Right lobe of liver (tissue), 6 donors: ENCODE measurements at regions not wholly inside any gene's neighbourhood (a gene's known extent, or its start where the extent isn't known, plus 50 kb on each side); places are given as distances from the start of the nearest gene placed in this dataset.

ENCODE experiments used
- ATAC-seq, 4 donors: fragments of 200-7000 bp; cut with Tn5 transposase; one replicate each; pipeline ENCODE4 v1.9.1; 2020; ENCODE audit warnings: mild to moderate bottlenecking in 4 of 4, moderate library complexity in 4 of 4
- DNase-seq, 3 donors: peaks; one replicate each; pipeline ENCODE4 v3.0.0-alpha.2; 2020
- H3K27ac ChIP-seq, 3 donors: fragments of 200-600 bp; one replicate each; pipeline ENCODE4 v1.8.0; 2022
- H3K27me3 ChIP-seq, 2 donors: fragments of 200-600 bp; one replicate each; pipeline ENCODE4 v1.8.0; 2022
- H3K36me3 ChIP-seq, 4 donors: fragments of 200-600 bp; sonication (generic) in 1 of 4; one replicate each; pipeline versions ENCODE4 v1.5.1 to v1.8.0; 2017 to 2022; ENCODE audit warnings: control low read depth in 1 of 4
- H3K4me1 ChIP-seq, 4 donors: fragments of 200-600 bp; sonication (generic) in 1 of 4; one replicate each; pipeline versions ENCODE4 v1.5.1 to v1.8.0; 2017 to 2022; ENCODE audit warnings: control low read depth in 1 of 4
- H3K4me3 ChIP-seq, 3 donors: fragments of 200-600 bp; one replicate each; pipeline ENCODE4 v1.8.0; 2022
- H3K9me3 ChIP-seq, 4 donors: fragments of 200-600 bp; sonication (generic) in 1 of 4; one replicate each; pipeline versions ENCODE4 v1.5.1 to v1.8.0; 2017 to 2022; ENCODE audit warnings: control low read depth in 1 of 4
- POLR2A ChIP-seq: fragments of 450-650 bp; IDR thresholded peaks from one replicate; pipeline ENCODE4 v1.6.1; 2017; ENCODE audit warnings: antibody characterized with exemption, mild to moderate bottlenecking
- whole genome bisulfite sequencing: methylation state at CpG from one replicate; pipeline ENCODE4 v1.1.6; 2018; ENCODE audit warnings: low coverage, low lambda C conversion rate; ENCODE audit not compliant: insufficient coverage; ENCODE audit errors: missing lambda C conversion rate; 5-methylcytosine and 5-hydroxymethylcytosine counted together
- intact Hi-C, 2 donors: fragments of 100-400 bp; cut with DNase I; formaldehyde crosslinking; loops; one replicate each; pipeline versions ENCODE4 v1.11.2 to v1.14.1; 2022
- TF ChIP-seq, protein P1 (sequence below), 4 donors: fragments of 200-600 bp in 3 of 4; fragments of 450-650 bp in 1 of 4; IDR thresholded peaks; one replicate each; pipeline versions ENCODE4 v1.5.1 to v1.8.0; 2016 to 2022; ENCODE audit warnings: antibody characterized with exemption in 4 of 4, mild to moderate bottlenecking in 2 of 4
- donor health status: DM: no; HTN: yes; CAD: no.
- donor health status: DM: no; HTN: no; CAD: no.
- donor health status: DM: no; HTN: no; CAD: no.
- donor health status: DM: no; HTN: yes; CAD: no.
- donor health status: DM: no; HTN: yes; CAD: no.

DNA sequence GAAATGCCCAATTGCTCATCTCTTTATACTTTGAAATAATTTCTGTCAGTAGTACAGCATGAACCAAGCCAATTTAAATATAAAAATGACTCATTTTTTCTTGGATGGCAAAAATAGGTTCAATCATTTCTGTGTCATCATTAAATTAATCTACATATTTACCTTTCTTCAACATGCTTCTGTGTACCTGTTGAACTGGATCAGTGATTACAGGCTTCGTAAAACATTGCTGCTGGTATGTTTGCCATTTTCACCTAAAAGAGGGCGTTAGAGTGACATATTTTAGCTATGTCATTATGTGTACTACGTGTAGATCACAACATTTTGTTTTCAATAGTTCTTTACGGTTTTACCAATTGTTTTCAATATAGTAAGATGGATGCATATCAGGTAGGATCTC lies 340.5 kb upstream of the MAOA start:
- intact Hi-C loops = no loop called here
- WGBS = 35% methylated on average over 4 of the region's 4 CpGs
- Histone ChIP-seq H3K4me3 (no peak overlapping the region), H3K9me3 (no peaks in the 10 kb centered on the region), H3K4me1 (no peaks in the 10 kb centered on the region), H3K36me3 (no peaks in the 10 kb centered on the region), H3K27ac (no peak overlapping the region), H3K27me3 (no peaks in the 10 kb centered on the region)
- DNase-seq (no peak), ATAC-seq (no peak)
- TF ChIP-seq POLR2A = no peak
- TF ChIP-seq, protein P1, sequence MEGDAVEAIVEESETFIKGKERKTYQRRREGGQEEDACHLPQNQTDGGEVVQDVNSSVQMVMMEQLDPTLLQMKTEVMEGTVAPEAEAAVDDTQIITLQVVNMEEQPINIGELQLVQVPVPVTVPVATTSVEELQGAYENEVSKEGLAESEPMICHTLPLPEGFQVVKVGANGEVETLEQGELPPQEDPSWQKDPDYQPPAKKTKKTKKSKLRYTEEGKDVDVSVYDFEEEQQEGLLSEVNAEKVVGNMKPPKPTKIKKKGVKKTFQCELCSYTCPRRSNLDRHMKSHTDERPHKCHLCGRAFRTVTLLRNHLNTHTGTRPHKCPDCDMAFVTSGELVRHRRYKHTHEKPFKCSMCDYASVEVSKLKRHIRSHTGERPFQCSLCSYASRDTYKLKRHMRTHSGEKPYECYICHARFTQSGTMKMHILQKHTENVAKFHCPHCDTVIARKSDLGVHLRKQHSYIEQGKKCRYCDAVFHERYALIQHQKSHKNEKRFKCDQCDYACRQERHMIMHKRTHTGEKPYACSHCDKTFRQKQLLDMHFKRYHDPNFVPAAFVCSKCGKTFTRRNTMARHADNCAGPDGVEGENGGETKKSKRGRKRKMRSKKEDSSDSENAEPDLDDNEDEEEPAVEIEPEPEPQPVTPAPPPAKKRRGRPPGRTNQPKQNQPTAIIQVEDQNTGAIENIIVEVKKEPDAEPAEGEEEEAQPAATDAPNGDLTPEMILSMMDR (IDR thresholded peaks at IDR 0.05) = no peak

DNA sequence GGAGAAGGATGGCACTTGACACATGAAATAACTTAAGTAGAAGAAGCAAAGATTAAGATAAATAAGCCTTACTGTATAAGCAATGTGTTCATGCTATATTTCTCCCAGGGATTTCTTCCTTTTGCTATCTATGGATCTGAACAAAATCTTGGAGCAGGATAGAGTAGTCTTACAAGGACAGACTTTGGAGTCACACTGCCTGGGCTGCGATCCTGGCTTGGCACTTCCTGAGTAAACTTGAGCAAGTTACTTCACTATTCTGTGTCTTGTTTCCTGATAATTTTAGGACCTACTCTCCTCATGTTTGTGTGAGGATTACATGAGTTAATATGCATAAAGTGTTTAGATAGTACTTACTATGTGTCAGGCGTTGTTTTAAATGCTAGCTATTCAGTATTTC lies 340.0 kb upstream of the MAOA start:
- TF ChIP-seq, protein P1 (IDR thresholded peaks at IDR 0.05) = no peak
- TF ChIP-seq POLR2A = no peak
- intact Hi-C loops = no loop called here
- DNase-seq = no peak
- no peaks in the 10 kb centered on the region for H3K9me3 ChIP-seq
- H3K27ac ChIP-seq = no peak overlapping the region
- H3K4me3 ChIP-seq = no peak overlapping the region
- WGBS = 50% methylated on average over 2 of the region's 2 CpGs
- H3K36me3 ChIP-seq = no peaks in the 10 kb centered on the region
- H3K4me1 ChIP-seq = no peaks in the 10 kb centered on the region
- no peaks in the 10 kb centered on the region for H3K27me3 ChIP-seq
- ATAC-seq = no peak

- WGBS = 53% methylated on average over 1 of the region's 1 CpG
- no peaks in the 10 kb centered on the region for H3K4me1 ChIP-seq
- no peak for TF ChIP-seq POLR2A
- TF ChIP-seq, protein P1 (IDR thresholded peaks at IDR 0.05) = no peak
- H3K27ac ChIP-seq = no peak overlapping the region
- no peaks in the 10 kb centered on the region for H3K27me3 ChIP-seq
- H3K4me3 ChIP-seq = no peak overlapping the region
- intact Hi-C loops = no loop called here
- DNase-seq (no peak), ATAC-seq (no peak)
- no peaks in the 10 kb centered on the region for H3K36me3 ChIP-seq
- H3K9me3 ChIP-seq = no peaks in the 10 kb centered on the region
Observed at GRCh38 chrX:43317378-43317777, 338.7 kb upstream of the MAOA start.

DNA sequence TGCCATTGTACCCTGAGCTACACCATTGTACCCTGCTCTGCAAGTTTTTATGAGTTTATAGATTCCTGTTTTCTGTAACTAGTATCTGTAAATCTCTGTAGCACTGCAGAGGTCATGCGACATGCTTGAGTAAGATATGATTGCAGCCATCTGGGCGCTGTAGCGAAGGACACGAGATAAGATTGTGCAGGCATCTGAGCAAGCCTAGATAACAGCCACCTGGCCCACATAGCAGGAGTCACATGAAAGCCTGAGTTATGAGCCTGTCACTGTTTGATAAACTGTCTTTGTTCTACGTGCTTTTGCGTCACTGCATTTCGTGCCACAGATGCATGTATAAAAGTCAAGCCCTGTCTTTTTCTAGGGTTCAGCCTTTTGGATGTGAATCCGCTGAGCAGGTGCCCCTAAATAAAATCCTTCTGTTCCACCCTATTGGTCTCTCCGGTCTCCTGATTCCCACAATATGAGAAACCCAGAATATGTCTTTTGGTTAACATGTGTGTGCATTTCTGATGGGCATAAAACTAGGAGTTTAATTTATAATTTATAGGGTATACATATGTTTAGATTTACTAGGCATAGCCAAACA lies 327.6 kb upstream of the MAOA start:
- intact Hi-C loops = no loop called here
- Histone ChIP-seq H3K27ac (no peak overlapping the region), H3K4me1 (no peaks in the 10 kb centered on the region), H3K27me3 (no peaks in the 10 kb centered on the region), H3K36me3 (no peaks in the 10 kb centered on the region), H3K4me3 (no peak overlapping the region), H3K9me3 (peaks cover 0 to 3% (median 0%) of the 10 kb centered on the region in 4 donors)
- TF ChIP-seq, protein P1 (IDR thresholded peaks at IDR 0.05) = no peak
- TF ChIP-seq POLR2A = no peak
- DNase-seq = no peak
- no peak for ATAC-seq
- 76% methylated on average over 9 of the region's 9 CpGs for WGBS

DNA sequence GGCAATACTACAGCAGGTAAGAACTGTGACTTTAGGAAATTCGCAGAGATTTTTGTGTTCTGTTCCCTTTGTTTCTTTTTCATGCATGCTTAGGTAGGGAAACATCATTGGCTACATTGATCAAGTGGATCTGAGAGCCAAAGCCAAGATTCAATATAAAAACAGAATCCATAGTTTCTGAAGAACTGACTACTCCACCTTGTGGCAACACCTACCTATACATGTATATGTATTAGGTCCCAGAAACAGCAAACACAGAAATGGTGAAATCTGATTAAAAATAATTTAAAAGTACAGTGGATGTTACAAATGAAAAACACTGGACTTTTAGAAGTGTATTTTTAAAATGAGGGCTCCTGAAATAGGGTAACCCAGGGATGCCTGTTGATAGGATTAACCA lies 322.6 kb upstream of the MAOA start:
- Histone ChIP-seq H3K36me3 (no peaks in the 10 kb centered on the region), H3K27ac (no peak overlapping the region), H3K4me3 (no peak overlapping the region), H3K4me1 (no peaks in the 10 kb centered on the region), H3K9me3 (peaks cover 0 to 2% (median 0%) of the 10 kb centered on the region in 4 donors), H3K27me3 (no peaks in the 10 kb centered on the region)
- 60% methylated on average over 1 of the region's 1 CpG for WGBS
- TF ChIP-seq POLR2A = no peak
- TF ChIP-seq, protein P1 (IDR thresholded peaks at IDR 0.05) = peak; percentile 20 to 34 (median 26)
- no peak for DNase-seq
- ATAC-seq = peak in 1 of 4 donors; percentile 19
- intact Hi-C loops = no loop called here
